Mesenchymal stem cell (in vitro differentiated cells and primary cell): ENCODE measurements at regions not wholly inside any gene's neighbourhood (a gene's known extent, or its start where the extent isn't known, plus 50 kb on each side); places are given as distances from the start of the nearest gene placed in this dataset.

Experiments
- DNase-seq: peaks from one replicate; pipeline ENCODE4 v3.0.0-alpha.2; 2013
- H2AFZ ChIP-seq: one replicate; pipeline ENCODE4 v1.6.1; 2013; ENCODE audit warnings: low read depth, mild to moderate bottlenecking, control low read depth, inconsistent platforms, low read length, moderate library complexity
- H2AK5ac ChIP-seq: 2 replicates; pipeline ENCODE4 v1.6.1; 2013; ENCODE audit warnings: low read length, moderate library complexity, mild to moderate bottlenecking, inconsistent platforms; ENCODE audit not compliant: severe bottlenecking
- H2BK120ac ChIP-seq: one replicate; pipeline ENCODE4 v1.6.1; 2013; ENCODE audit warnings: low read depth, mild to moderate bottlenecking, inconsistent platforms, low read length, moderate library complexity
- H2BK12ac ChIP-seq, 2 experiments: one replicate each; pipeline ENCODE4 v1.6.1; 2013; ENCODE audit warnings: inconsistent platforms in 2 of 2, low read length in 2 of 2, mild to moderate bottlenecking in 2 of 2, moderate library complexity in 2 of 2, control low read depth in 1 of 2
- H2BK15ac ChIP-seq: one replicate; pipeline ENCODE4 v1.6.1; 2013; ENCODE audit warnings: mild to moderate bottlenecking, low read depth, inconsistent platforms; ENCODE audit not compliant: poor library complexity, severe bottlenecking
- H2BK5ac ChIP-seq: 2 replicates; pipeline ENCODE4 v1.6.1; 2013; ENCODE audit warnings: low read depth, mild to moderate bottlenecking, low read length, control low read depth, inconsistent platforms; ENCODE audit not compliant: poor library complexity, severe bottlenecking
- H3K14ac ChIP-seq, 2 experiments: one replicate each; pipeline ENCODE4 v1.6.1; 2013; ENCODE audit warnings: inconsistent platforms in 2 of 2, low read length in 2 of 2, control low read depth in 1 of 2, mild to moderate bottlenecking in 1 of 2, moderate library complexity in 1 of 2
- H3K18ac ChIP-seq, 2 experiments: one replicate each; pipeline ENCODE4 v1.6.1; 2013; ENCODE audit warnings: inconsistent platforms in 2 of 2, low read length in 2 of 2, control low read depth in 1 of 2, low read depth in 1 of 2, mild to moderate bottlenecking in 1 of 2
- H3K23ac ChIP-seq, 2 experiments: one replicate each; pipeline ENCODE4 v1.6.1; 2013; ENCODE audit warnings: inconsistent platforms in 2 of 2, low read length in 2 of 2, mild to moderate bottlenecking in 2 of 2, moderate library complexity in 2 of 2, control low read depth in 1 of 2
- H3K27ac ChIP-seq: 2 replicates; pipeline ENCODE4 v1.5.1; 2013; ENCODE audit warnings: mild to moderate bottlenecking, moderate library complexity, low read length, control low read depth, inconsistent platforms; ENCODE audit not compliant: poor library complexity, severe bottlenecking
- H3K27me3 ChIP-seq, 2 experiments: 2 replicates each; pipeline versions ENCODE4 v1.6.1 to v1.7.0; 2013; ENCODE audit warnings: low read length in 2 of 2, mild to moderate bottlenecking in 2 of 2, moderate library complexity in 2 of 2, control low read depth in 1 of 2, inconsistent platforms in 1 of 2; ENCODE audit not compliant: control insufficient read depth in 1 of 2, insufficient read depth in 1 of 2
- H3K36me3 ChIP-seq, 2 experiments: 2 replicates each; pipeline versions ENCODE4 v1.6.1 to v1.7.0; 2013; ENCODE audit warnings: low read length in 2 of 2, control low read depth in 1 of 2, inconsistent platforms in 1 of 2, low read depth in 1 of 2, mild to moderate bottlenecking in 1 of 2; ENCODE audit not compliant: insufficient read depth in 2 of 2, control insufficient read depth in 1 of 2
- H3K4ac ChIP-seq, 2 experiments: one replicate each; pipeline ENCODE4 v1.6.1; 2013; ENCODE audit warnings: inconsistent platforms in 2 of 2, low read length in 2 of 2, mild to moderate bottlenecking in 2 of 2, moderate library complexity in 2 of 2, control low read depth in 1 of 2, low read depth in 1 of 2
- H3K4me1 ChIP-seq: 2 replicates; pipeline ENCODE4 v1.6.1; 2013; ENCODE audit warnings: low read depth, low read length, control low read depth; ENCODE audit not compliant: control insufficient read depth, insufficient read depth
- H3K4me2 ChIP-seq: 2 replicates; pipeline ENCODE4 v1.6.1; 2013; ENCODE audit warnings: low read length, mild to moderate bottlenecking, inconsistent platforms; ENCODE audit not compliant: poor library complexity, severe bottlenecking
- H3K4me3 ChIP-seq, 2 experiments: 2 replicates each; pipeline versions ENCODE4 v1.5.1 to v1.7.0; 2013; ENCODE audit warnings: low read length in 2 of 2, mild to moderate bottlenecking in 2 of 2, control low read depth in 1 of 2, low read depth in 1 of 2; ENCODE audit not compliant: insufficient read depth in 1 of 2
- H3K79me1 ChIP-seq: replicated peaks from 2 replicates; pipeline ENCODE4 v1.6.1; 2013; ENCODE audit warnings: mild to moderate bottlenecking, control low read depth, low read length, inconsistent platforms; ENCODE audit not compliant: poor library complexity, severe bottlenecking
- H3K9ac ChIP-seq: 2 replicates; pipeline ENCODE4 v1.7.0; 2013; ENCODE audit warnings: mild to moderate bottlenecking, low read length, moderate library complexity
- H3K9me3 ChIP-seq: 2 replicates; pipeline ENCODE4 v1.7.0; 2013; ENCODE audit warnings: mild to moderate bottlenecking, low read length; ENCODE audit not compliant: control insufficient read depth
- H4K8ac ChIP-seq: one replicate; pipeline ENCODE4 v1.6.1; 2013; ENCODE audit warnings: inconsistent platforms, mild to moderate bottlenecking, low read length, moderate library complexity
- H4K91ac ChIP-seq: one replicate; pipeline ENCODE4 v1.6.1; 2013; ENCODE audit warnings: mild to moderate bottlenecking, low read length, inconsistent platforms
- WGBS: methylation state at CpG from one replicate; pipeline ENCODE4 v1.1.7; 2013; ENCODE audit warnings: mixed read lengths; 5-methylcytosine and 5-hydroxymethylcytosine counted together

- Histone ChIP-seq H2AK5ac (no peak overlapping the region), H3K14ac (no peak overlapping the region), H3K9ac (no peak overlapping the region), H3K36me3 (no peaks in the 10 kb centered on the region), H3K4ac (no peak overlapping the region), H2BK5ac (no peak overlapping the region), H3K27me3 (no peaks in the 10 kb centered on the region), H3K27ac (no peak overlapping the region), H3K23ac (no peak overlapping the region), H2BK15ac (no peak overlapping the region), H2AFZ (no peak overlapping the region), H2BK12ac (no peak overlapping the region), H2BK120ac (no peak overlapping the region), H3K9me3 (no peaks in the 10 kb centered on the region), H4K8ac (no peak overlapping the region), H3K4me1 (no peaks in the 10 kb centered on the region), H3K4me3 (no peak overlapping the region), H3K4me2 (no peak overlapping the region), H4K91ac (no peak overlapping the region), H3K79me1 (no peaks in the 10 kb centered on the region), H3K18ac (no peak overlapping the region)
- DNase-seq: no peak
- WGBS: no CpG with 5 or more reads among the region's 3 CpGs
These were observed 529.5 kb downstream of the KCNT2 start for GRCh38 chr1:196078691-196079090.

GRCh38 chr1:196075621-196076020 lies 532.6 kb downstream of the KCNT2 start:
- no peak overlapping the region for H3K9ac ChIP-seq
- H3K27ac ChIP-seq: no peak overlapping the region
- H2BK12ac ChIP-seq: no peak overlapping the region
- no CpG with 5 or more reads among the region's 1 CpG for whole genome bisulfite sequencing
- no peak overlapping the region for H2AFZ ChIP-seq
- H2BK15ac ChIP-seq: no peak overlapping the region
- no peak for DNase-seq
- no peak overlapping the region for H4K91ac ChIP-seq
- H3K4ac ChIP-seq: no peak overlapping the region
- no peaks in the 10 kb centered on the region for H3K36me3 ChIP-seq
- H3K9me3 ChIP-seq: no peaks in the 10 kb centered on the region
- no peaks in the 10 kb centered on the region for H3K4me1 ChIP-seq
- H3K79me1 ChIP-seq: no peaks in the 10 kb centered on the region
- no peaks in the 10 kb centered on the region for H3K27me3 ChIP-seq
- H3K23ac ChIP-seq: no peak overlapping the region
- H4K8ac ChIP-seq: no peak overlapping the region
- H3K14ac ChIP-seq: no peak overlapping the region
- H2BK5ac ChIP-seq: no peak overlapping the region
- no peak overlapping the region for H3K18ac ChIP-seq
- H3K4me3 ChIP-seq: no peak overlapping the region
- no peak overlapping the region for H3K4me2 ChIP-seq
- no peak overlapping the region for H2BK120ac ChIP-seq
- no peak overlapping the region for H2AK5ac ChIP-seq

GRCh38 chr1:196074182-196074581 lies 534.1 kb downstream of the KCNT2 start:
- Histone ChIP-seq H3K4me3 (no peak overlapping the region), H3K9ac (no peak overlapping the region), H2BK120ac (no peak overlapping the region), H3K4ac (no peak overlapping the region), H3K4me2 (no peak overlapping the region), H3K27ac (no peak overlapping the region), H3K79me1 (no peaks in the 10 kb centered on the region), H3K14ac (no peak overlapping the region), H2AFZ (no peak overlapping the region), H2BK5ac (no peak overlapping the region), H4K8ac (no peak overlapping the region), H2BK12ac (no peak overlapping the region), H3K36me3 (no peaks in the 10 kb centered on the region), H3K9me3 (no peaks in the 10 kb centered on the region), H2AK5ac (no peak overlapping the region), H3K27me3 (no peaks in the 10 kb centered on the region), H3K18ac (no peak overlapping the region), H4K91ac (no peak overlapping the region), H2BK15ac (no peak overlapping the region), H3K4me1 (no peaks in the 10 kb centered on the region), H3K23ac (no peak overlapping the region)
- no peak for DNase-seq

DNA sequence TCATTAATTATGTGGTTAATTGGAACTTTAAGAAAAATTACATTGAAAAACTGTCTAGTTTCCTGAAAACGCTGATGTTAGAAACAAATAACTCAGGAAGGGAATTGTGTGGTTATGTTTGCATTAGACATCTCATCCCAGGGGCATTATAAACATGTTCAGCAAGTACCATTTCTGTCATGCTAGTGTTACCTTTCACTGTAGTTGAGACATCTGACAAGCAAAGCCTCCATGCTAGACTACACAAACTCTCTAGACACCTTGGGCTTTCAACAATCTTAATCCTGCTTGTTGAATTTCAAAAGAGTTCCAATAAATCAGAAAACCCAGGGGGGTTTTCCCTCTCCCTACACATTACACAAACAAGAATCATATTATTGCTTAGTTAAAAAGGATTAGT lies 536.8 kb downstream of the KCNT2 start:
- WGBS: 33% methylated on average over 1 of the region's 1 CpG
- no peak overlapping the region for H3K9ac ChIP-seq
- H3K18ac ChIP-seq: no peak overlapping the region
- no peak overlapping the region for H4K91ac ChIP-seq
- H3K4me2 ChIP-seq: no peak overlapping the region
- no peaks in the 10 kb centered on the region for H3K36me3 ChIP-seq
- no peak overlapping the region for H3K23ac ChIP-seq
- no peak overlapping the region for H3K27ac ChIP-seq
- H2AFZ ChIP-seq: no peak overlapping the region
- H2BK120ac ChIP-seq: no peak overlapping the region
- H3K4ac ChIP-seq: no peak overlapping the region
- H4K8ac ChIP-seq: no peak overlapping the region
- no peak overlapping the region for H2BK12ac ChIP-seq
- no peaks in the 10 kb centered on the region for H3K4me1 ChIP-seq
- no peak overlapping the region for H3K4me3 ChIP-seq
- peak; percentile 37 for DNase-seq
- no peak overlapping the region for H2AK5ac ChIP-seq
- H2BK15ac ChIP-seq: no peak overlapping the region
- no peaks in the 10 kb centered on the region for H3K9me3 ChIP-seq
- H3K79me1 ChIP-seq: no peaks in the 10 kb centered on the region
- no peak overlapping the region for H2BK5ac ChIP-seq
- no peak overlapping the region for H3K14ac ChIP-seq
- no peaks in the 10 kb centered on the region for H3K27me3 ChIP-seq
